ENCODE measurements at regions not wholly inside any gene's neighbourhood (a gene's known extent, or its start where the extent isn't known, plus 50 kb on each side); places are given as distances from the start of the nearest gene placed in this dataset.
"Not testable (repeated sequence)": the region's sequence is repeated elsewhere in the genome, so short reads cannot be mapped to it uniquely, and the experiment has no call there.

DNA sequence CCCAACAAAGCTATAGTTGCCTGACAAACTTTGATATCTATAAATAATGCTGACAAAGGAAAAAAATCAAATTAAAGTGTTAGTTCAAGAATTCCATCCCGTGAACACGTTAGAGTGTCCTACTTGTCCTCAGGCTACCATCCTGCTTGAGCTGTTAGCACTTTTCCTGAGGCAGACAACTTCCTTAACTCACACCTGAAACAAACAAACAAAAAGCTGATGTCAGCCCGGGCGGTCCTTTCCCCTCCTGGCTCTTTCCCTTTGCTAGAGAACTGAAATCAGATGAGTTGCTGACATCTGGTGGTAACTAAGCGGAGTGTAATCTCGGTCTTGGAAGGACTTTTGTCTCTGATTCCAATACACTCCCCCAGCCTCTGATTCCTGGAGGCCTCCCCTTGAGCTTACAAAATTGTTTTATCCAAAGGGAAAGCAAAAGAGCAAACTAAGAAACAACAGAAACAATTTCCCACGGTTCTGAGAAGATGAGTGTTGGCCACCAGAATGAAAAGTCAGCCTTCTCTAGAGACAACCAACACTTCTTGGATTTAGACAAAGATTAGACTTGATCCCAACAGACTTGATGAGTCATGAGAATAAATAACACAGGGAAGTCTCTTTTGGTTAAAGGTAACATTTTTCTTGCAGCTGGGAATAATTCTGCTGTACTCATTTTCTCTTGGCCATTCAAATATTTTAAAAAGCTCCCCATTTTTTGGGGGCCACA lies 135.4 kb downstream of the PROX1 start:
- Mint-ChIP-seq H3K27me3 (ENCODE audit: low read depth) (peaks cover 7% of the 10 kb centered on the region), H3K4me1 (ENCODE audit: low read depth) (no peaks in the 10 kb centered on the region), H3K4me3 (ENCODE audit: low read depth) (no peak overlapping the region), H3K27ac (no peak overlapping the region), H3K36me3 (ENCODE audit: low read depth) (no peaks in the 10 kb centered on the region), H3K9me3 (peaks cover 4% of the 10 kb centered on the region)
- intact Hi-C loops (cut with micrococcal nuclease), result no loop called here
- DNase-seq (ENCODE audit: low spot score), result no peak

- no peaks in the 10 kb centered on the region for H3K9me3 Mint-ChIP-seq
- H3K4me1 Mint-ChIP-seq (ENCODE audit: low read depth), result no peaks in the 10 kb centered on the region
- no peak overlapping the region for H3K27ac Mint-ChIP-seq
- peaks cover 7% of the 10 kb centered on the region for H3K27me3 Mint-ChIP-seq (ENCODE audit: low read depth)
- intact Hi-C loops (cut with micrococcal nuclease), result no loop called here
- no peak overlapping the region for H3K4me3 Mint-ChIP-seq (ENCODE audit: low read depth)
- DNase-seq (ENCODE audit: low spot score), result no peak
- no peaks in the 10 kb centered on the region for H3K36me3 Mint-ChIP-seq (ENCODE audit: low read depth)
Measured at GRCh38 chr1:214124281-214124805, 136.6 kb downstream of the PROX1 start.

DNA sequence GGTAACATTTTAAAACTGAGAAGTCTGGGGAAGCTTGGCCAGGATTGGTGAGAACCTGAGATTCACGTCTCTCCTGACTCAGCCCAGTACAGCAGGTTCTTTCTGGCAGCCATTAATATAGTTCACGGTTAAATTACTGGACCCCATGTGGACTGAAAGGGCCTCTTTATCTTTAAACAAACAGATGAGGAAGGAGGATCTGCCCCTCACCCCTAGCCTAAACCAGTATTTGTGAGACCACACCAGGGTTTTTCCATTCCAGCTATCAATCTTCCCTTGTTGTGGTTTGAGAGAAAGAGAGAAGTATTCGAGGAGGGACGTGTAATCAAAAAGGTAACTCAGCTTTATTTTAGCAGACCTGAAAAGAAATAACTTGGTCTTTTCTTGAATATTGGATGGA lies 137.1 kb downstream of the PROX1 start:
- H3K27ac Mint-ChIP-seq, result no peak overlapping the region
- H3K36me3 Mint-ChIP-seq (ENCODE audit: low read depth), result no peaks in the 10 kb centered on the region
- intact Hi-C loops (cut with micrococcal nuclease), result no loop called here
- no peak overlapping the region for H3K4me3 Mint-ChIP-seq (ENCODE audit: low read depth)
- H3K27me3 Mint-ChIP-seq (ENCODE audit: low read depth), result peaks cover 7% of the 10 kb centered on the region
- H3K4me1 Mint-ChIP-seq (ENCODE audit: low read depth), result no peaks in the 10 kb centered on the region
- no peak for DNase-seq (ENCODE audit: low spot score)
- H3K9me3 Mint-ChIP-seq, result no peaks in the 10 kb centered on the region

GRCh38 chr1:214125819-214126218 lies 138.0 kb downstream of the PROX1 start:
- Mint-ChIP-seq H3K9me3 (no peaks in the 10 kb centered on the region), H3K36me3 (ENCODE audit: low read depth) (no peaks in the 10 kb centered on the region), H3K27ac (no peak overlapping the region), H3K4me3 (ENCODE audit: low read depth) (no peak overlapping the region), H3K27me3 (ENCODE audit: low read depth) (peaks cover 7% of the 10 kb centered on the region), H3K4me1 (ENCODE audit: low read depth) (no peaks in the 10 kb centered on the region)
- intact Hi-C loops (cut with micrococcal nuclease), result no loop called here
- no peak for DNase-seq (ENCODE audit: low spot score)

- intact Hi-C loops (cut with micrococcal nuclease), result no loop called here
- Mint-ChIP-seq H3K27ac (no peak overlapping the region), H3K27me3 (ENCODE audit: low read depth) (peaks cover 12% of the 10 kb centered on the region), H3K4me1 (ENCODE audit: low read depth) (no peaks in the 10 kb centered on the region), H3K36me3 (ENCODE audit: low read depth) (no peaks in the 10 kb centered on the region), H3K9me3 (no peaks in the 10 kb centered on the region), H3K4me3 (ENCODE audit: low read depth) (no peak overlapping the region)
- no peak for DNase-seq (ENCODE audit: low spot score)
Measured at GRCh38 chr1:214126697-214127146, 138.9 kb downstream of the PROX1 start.

GRCh38 chr1:214127705-214128104 lies 139.9 kb downstream of the PROX1 start:
- Mint-ChIP-seq H3K27me3 (ENCODE audit: low read depth) (peaks cover 11% of the 10 kb centered on the region), H3K4me1 (ENCODE audit: low read depth) (no peaks in the 10 kb centered on the region), H3K36me3 (ENCODE audit: low read depth) (no peaks in the 10 kb centered on the region), H3K4me3 (ENCODE audit: low read depth) (no peak overlapping the region), H3K9me3 (no peaks in the 10 kb centered on the region), H3K27ac (no peak overlapping the region)
- intact Hi-C loops (cut with micrococcal nuclease), result no loop called here
- DNase-seq (ENCODE audit: low spot score), result no peak

DNA sequence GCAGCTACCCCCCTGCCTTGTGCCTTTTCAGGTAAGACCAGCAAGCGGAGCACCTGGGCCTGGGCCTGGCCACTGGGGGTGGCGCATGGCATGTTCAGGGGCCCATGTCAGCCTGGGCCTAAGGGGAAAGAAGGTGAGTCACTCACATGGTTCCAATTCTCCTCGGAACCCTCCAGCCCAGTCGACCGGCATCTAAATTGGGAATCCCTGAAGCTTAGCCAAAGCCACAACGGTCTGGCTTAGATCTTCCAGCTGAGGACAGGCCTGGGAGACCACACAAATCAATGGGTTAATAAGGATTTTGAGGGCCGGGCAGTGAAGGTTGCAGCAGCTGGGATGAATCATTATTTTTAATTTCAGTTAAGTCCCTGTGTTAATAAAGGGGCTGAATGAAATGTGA lies 145.1 kb upstream of the SMYD2 start:
- intact Hi-C loops (cut with micrococcal nuclease), result no loop called here
- Mint-ChIP-seq H3K9me3 (no peaks in the 10 kb centered on the region), H3K36me3 (ENCODE audit: low read depth) (no peaks in the 10 kb centered on the region), H3K27ac (no peak overlapping the region), H3K4me3 (ENCODE audit: low read depth) (no peak overlapping the region), H3K4me1 (ENCODE audit: low read depth) (no peaks in the 10 kb centered on the region), H3K27me3 (ENCODE audit: low read depth) (peaks cover 6% of the 10 kb centered on the region)
- no peak for DNase-seq (ENCODE audit: low spot score)

DNA sequence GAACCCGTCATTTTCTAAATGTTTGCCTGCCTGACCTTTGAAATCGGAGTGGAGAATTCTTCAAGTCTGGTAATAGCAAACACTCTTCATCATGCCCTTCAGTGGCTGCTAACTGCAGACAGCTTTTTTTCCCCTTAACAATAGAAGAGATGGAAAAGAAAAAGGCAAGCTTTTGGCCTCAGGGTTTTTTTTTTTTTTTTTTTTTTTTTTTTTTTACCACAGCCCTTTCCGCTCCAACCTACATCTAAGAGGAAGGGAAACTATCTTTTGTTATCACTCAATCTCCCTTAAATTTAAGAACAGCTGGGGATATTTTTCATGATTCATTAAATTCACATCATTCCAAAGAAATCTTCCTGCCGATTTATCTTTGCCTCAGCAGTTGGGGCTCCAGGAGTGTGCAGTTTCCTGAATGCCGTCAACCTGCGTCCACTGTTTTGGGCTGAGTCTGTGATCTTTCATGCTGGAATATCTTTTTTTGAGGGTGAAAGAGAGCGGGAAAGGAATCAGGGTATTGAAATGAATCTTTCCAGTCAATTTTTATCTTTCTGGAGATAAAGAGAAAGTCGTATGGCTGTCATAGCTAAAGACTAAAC lies 144.5 kb upstream of the SMYD2 start:
- no peaks in the 10 kb centered on the region for H3K36me3 Mint-ChIP-seq (ENCODE audit: low read depth)
- no peaks in the 10 kb centered on the region for H3K4me1 Mint-ChIP-seq (ENCODE audit: low read depth)
- H3K27ac Mint-ChIP-seq, result no peak overlapping the region
- no peak overlapping the region for H3K4me3 Mint-ChIP-seq (ENCODE audit: low read depth)
- H3K9me3 Mint-ChIP-seq, result no peaks in the 10 kb centered on the region
- intact Hi-C loops (cut with micrococcal nuclease), result no loop called here
- no peak for DNase-seq (ENCODE audit: low spot score)
- peaks cover 3% of the 10 kb centered on the region for H3K27me3 Mint-ChIP-seq (ENCODE audit: low read depth)

DNA sequence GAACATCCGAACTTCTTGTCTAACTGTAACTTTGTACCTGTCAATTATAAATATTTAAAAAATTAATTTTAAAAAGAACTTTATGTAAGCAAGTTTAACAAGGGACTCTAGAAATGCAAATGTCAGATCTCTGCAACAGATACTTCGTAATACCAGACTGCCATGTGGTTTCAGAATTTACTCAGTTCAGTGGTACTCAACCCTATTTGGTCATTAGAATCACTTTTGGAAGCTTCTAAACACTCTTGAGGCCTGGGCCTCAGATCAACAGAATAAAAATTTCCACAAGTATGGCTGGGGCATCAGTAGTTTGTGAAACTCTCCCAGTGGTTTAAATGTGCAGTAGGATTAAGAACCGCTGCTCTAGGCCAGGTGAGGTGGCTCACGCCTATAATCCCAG lies 139.5 kb upstream of the SMYD2 start:
- H3K4me3 Mint-ChIP-seq (ENCODE audit: low read depth), result no peak overlapping the region
- intact Hi-C loops (cut with micrococcal nuclease), result no loop called here
- H3K27me3 Mint-ChIP-seq (ENCODE audit: low read depth), result peaks cover under 1% of the 10 kb centered on the region

DNA sequence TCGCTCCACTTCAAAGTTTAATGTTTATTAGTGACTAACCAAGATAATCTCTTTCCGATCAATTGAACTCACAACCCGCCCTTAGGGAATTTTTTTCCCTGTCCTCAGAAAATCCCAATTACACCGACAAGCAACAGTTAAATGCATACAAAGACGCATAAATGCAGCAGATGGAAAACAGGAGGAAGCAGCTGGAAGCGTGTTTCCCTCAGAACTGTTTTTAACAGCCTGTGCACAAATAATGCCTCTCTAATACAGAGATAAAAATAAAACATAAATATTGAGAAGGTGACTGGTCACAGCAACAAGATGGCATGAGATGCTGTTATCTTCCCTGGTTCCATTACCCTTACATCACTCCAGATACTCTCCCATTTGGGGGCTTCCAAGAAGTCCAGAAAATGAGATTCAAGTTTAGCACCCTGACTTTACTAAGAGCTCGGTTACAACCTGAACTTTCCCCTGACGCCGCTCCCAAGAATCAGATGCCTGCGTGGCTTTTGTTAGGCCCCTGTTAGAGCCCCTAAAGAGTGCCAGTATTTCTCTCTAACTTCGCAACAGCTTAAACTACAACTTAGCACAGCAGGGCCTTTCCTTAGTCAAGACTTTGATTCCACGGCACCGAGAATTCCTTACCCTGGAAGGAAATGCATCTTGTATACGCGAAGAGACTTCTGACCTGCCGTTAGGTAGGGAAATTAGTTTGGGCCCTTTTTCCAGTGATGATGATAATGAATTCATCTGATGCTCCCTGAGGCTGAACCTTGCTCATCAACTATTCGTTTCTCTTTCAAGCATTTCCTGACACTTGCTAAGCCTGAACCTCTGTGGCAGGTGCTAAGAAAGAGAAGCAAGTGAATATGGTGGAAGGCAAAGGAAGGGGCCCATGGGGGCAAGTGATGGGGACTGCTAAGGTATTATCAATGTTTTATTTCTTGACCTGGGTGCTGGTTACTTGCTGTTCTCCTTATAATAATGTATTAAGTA lies 137.7 kb upstream of the SMYD2 start:
- Mint-ChIP-seq H3K27ac (no peak overlapping the region), H3K4me1 (ENCODE audit: low read depth) (no peaks in the 10 kb centered on the region)
- DNase-seq (ENCODE audit: low spot score), result no peak

More for the DNA sequence above, 139.5 kb upstream of the SMYD2 start:
- Mint-ChIP-seq H3K27ac (no peak overlapping the region), H3K36me3 (ENCODE audit: low read depth) (no peaks in the 10 kb centered on the region), H3K9me3 (no peaks in the 10 kb centered on the region), H3K4me1 (ENCODE audit: low read depth) (no peaks in the 10 kb centered on the region)
- no peak for DNase-seq (ENCODE audit: low spot score)

DNA sequence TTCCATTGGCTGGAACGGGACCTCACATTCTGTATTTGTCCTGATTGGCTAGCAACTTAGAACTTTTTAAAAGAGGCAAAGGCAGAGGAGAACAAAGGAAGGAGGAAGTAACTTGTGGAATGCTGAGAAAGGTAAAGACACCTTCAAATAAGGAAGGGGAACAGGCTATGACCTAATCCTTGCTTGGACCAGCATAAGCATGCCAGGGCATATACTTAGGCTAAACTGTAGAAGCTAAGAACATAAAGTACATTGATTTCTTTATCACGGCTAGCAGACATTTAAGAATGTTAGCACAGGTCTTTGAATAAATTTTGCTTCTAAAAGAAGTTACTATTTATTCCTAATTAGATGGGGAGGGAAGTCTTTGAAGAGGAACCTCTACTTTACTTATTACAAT lies 136.4 kb upstream of the SMYD2 start:
- H3K4me3 Mint-ChIP-seq (ENCODE audit: low read depth); H3K9me3 Mint-ChIP-seq; H3K36me3 Mint-ChIP-seq (ENCODE audit: low read depth); H3K27ac Mint-ChIP-seq; H3K4me1 Mint-ChIP-seq (ENCODE audit: low read depth); H3K27me3 Mint-ChIP-seq (ENCODE audit: low read depth); intact Hi-C loops (cut with micrococcal nuclease); DNase-seq (ENCODE audit: low spot score): not testable (repeated sequence)

More for the DNA sequence above, 137.7 kb upstream of the SMYD2 start:
- no peaks in the 10 kb centered on the region for H3K36me3 Mint-ChIP-seq (ENCODE audit: low read depth)
- intact Hi-C loops (cut with micrococcal nuclease), result no loop called here
- no peaks in the 10 kb centered on the region for H3K9me3 Mint-ChIP-seq
- H3K27me3 Mint-ChIP-seq (ENCODE audit: low read depth), result peaks cover 2% of the 10 kb centered on the region
- no peak overlapping the region for H3K4me3 Mint-ChIP-seq (ENCODE audit: low read depth)

- no peak for DNase-seq (ENCODE audit: low spot score)
- no peak overlapping the region for H3K4me3 Mint-ChIP-seq (ENCODE audit: low read depth)
- H3K4me1 Mint-ChIP-seq (ENCODE audit: low read depth), result no peaks in the 10 kb centered on the region
Measured at GRCh38 chr1:214146523-214146922, 134.4 kb upstream of the SMYD2 start.

More at GRCh38 chr1:214146523-214146922, 134.4 kb upstream of the SMYD2 start:
- H3K27ac Mint-ChIP-seq, result no peak overlapping the region
- peaks cover 5% of the 10 kb centered on the region for H3K27me3 Mint-ChIP-seq (ENCODE audit: low read depth)
- intact Hi-C loops (cut with micrococcal nuclease), result no loop called here
- H3K9me3 Mint-ChIP-seq, result no peaks in the 10 kb centered on the region
- H3K36me3 Mint-ChIP-seq (ENCODE audit: low read depth), result no peaks in the 10 kb centered on the region
